HG03045 (cell line): ENCODE measurements at regions not wholly inside any gene's neighbourhood (a gene's known extent, or its start where the extent isn't known, plus 50 kb on each side); places are given as distances from the start of the nearest gene placed in this dataset.
"Not testable (repeated sequence)": the region's sequence is repeated elsewhere in the genome, so short reads cannot be mapped to it uniquely, and the experiment has no call there.

ENCODE experiments used
- ATAC-seq: cut with Tn5 transposase; IDR thresholded peaks from one replicate; pipeline ENCODE4 v1.9.1; 2021; ENCODE audit warnings: mild to moderate bottlenecking, moderate library complexity; ENCODE audit not compliant: unreplicated experiment

GRCh38 chr4:11069083-11069482 is 359.6 kb downstream of the HS3ST1 start:
- no peak for ATAC-seq

- not testable (repeated sequence) for ATAC-seq
These were observed 362.1 kb downstream of the HS3ST1 start for GRCh38 chr4:11066584-11066983.

- ATAC-seq, result not testable (repeated sequence)
These were observed 368.1 kb downstream of the HS3ST1 start for GRCh38 chr4:11060637-11061036.

GRCh38 chr4:11054937-11055336 is 370.4 kb upstream of the CLNK start:
- not testable (repeated sequence) for ATAC-seq

GRCh38 chr4:11053601-11054220 is 369.1 kb upstream of the CLNK start:
- ATAC-seq, result no peak

- no peak for ATAC-seq
These were observed 366.6 kb upstream of the CLNK start for GRCh38 chr4:11051181-11051580.

GRCh38 chr4:11050766-11051165 is 366.2 kb upstream of the CLNK start:
- no peak for ATAC-seq

GRCh38 chr4:11049001-11049400 is 364.4 kb upstream of the CLNK start:
- ATAC-seq, result no peak

- no peak for ATAC-seq
These were observed 358.2 kb upstream of the CLNK start for GRCh38 chr4:11042760-11043159.

GRCh38 chr4:11039634-11040131 is 355.1 kb upstream of the CLNK start:
- no peak for ATAC-seq

GRCh38 chr4:11038926-11039325 is 354.4 kb upstream of the CLNK start:
- no peak for ATAC-seq

- ATAC-seq, result no peak
These were observed 353.1 kb upstream of the CLNK start for GRCh38 chr4:11037637-11038036.

GRCh38 chr4:11028334-11028733 is 343.8 kb upstream of the CLNK start:
- no peak for ATAC-seq

- ATAC-seq, result no peak
These were observed 336.8 kb upstream of the CLNK start for GRCh38 chr4:11021333-11021732.

GRCh38 chr4:11019451-11020240 is 335.1 kb upstream of the CLNK start:
- ATAC-seq, result no peak

GRCh38 chr4:11014199-11014598 is 329.6 kb upstream of the CLNK start:
- no peak for ATAC-seq

- ATAC-seq, result no peak
These were observed 328.6 kb upstream of the CLNK start for GRCh38 chr4:11013094-11013664.

- no peak for ATAC-seq
These were observed 326.7 kb upstream of the CLNK start for GRCh38 chr4:11011249-11011648.

GRCh38 chr4:11010624-11011023 is 326.1 kb upstream of the CLNK start:
- ATAC-seq, result no peak

GRCh38 chr4:11009281-11009680 is 324.7 kb upstream of the CLNK start:
- no peak for ATAC-seq

GRCh38 chr4:11005300-11005699 is 320.7 kb upstream of the CLNK start:
- no peak for ATAC-seq

- no peak for ATAC-seq
These were observed 320.2 kb upstream of the CLNK start for GRCh38 chr4:11004818-11005217.
